ENCODE measurements at regions not wholly inside any gene's neighbourhood (a gene's known extent, or its start where the extent isn't known, plus 50 kb on each side); places are given as distances from the start of the nearest gene placed in this dataset.

- TF ChIP-seq CTCF (conservative IDR thresholded peaks at IDR 0.05; ENCODE audit: low read depth, low read length) (no peak), EZH2 (IDR thresholded peaks at IDR 0.05; ENCODE audit: borderline replicate concordance, low read depth, low read length, poor library complexity, severe bottlenecking) (no peak)
These were observed 482.2 kb upstream of the SOX9 start for GRCh38 chr17:71638668-71639067.
